Breast epithelium (tissue), 3 donors: ENCODE measurements at regions not wholly inside any gene's neighbourhood (a gene's known extent, or its start where the extent isn't known, plus 50 kb on each side); places are given as distances from the start of the nearest gene placed in this dataset.

Experiments
- POLR2A ChIP-seq: fragments of 450-650 bp; IDR thresholded peaks from one replicate; pipeline ENCODE4 v1.6.1; 2016; ENCODE audit warnings: antibody characterized with exemption, mild to moderate bottlenecking, moderate library complexity
- POLR2AphosphoS5 ChIP-seq, 3 donors: sonication (generic); formaldehyde crosslinking; IDR thresholded peaks; one replicate each; pipeline ENCODE4 v1.6.1; 2017; ENCODE audit warnings: antibody characterized with exemption in 3 of 3
- TF ChIP-seq, protein P1 (sequence below), 3 donors: fragments of 450-650 bp; IDR thresholded peaks; one replicate each; pipeline ENCODE4 v1.5.1; 2016 to 2017; ENCODE audit warnings: antibody characterized with exemption in 3 of 3, mild to moderate bottlenecking in 3 of 3, moderate library complexity in 3 of 3

DNA sequence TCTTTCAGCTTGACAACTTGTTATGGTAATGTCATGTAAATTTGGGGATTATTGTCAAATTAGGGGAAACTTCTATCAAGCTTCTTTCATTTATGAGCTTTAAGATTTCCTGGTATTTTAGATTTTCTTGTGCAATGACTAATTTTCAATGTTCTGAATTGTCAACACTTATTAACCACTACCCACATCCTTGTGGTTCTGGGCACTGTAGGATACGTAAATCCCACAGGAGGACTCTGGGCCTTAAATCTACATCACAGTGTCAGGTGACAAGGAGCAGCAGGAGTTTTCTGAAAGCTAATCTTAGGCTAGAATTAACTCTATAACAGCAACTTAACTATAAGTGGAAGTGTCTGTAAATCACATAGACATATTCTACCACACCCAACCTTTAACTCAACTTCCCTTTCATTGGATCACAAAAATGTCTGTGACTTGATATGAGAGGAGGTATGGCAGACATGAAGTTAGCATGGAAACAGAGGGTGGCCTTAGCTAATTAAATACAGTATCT is 397.7 kb downstream of the HLX start:
- TF ChIP-seq POLR2A (no peak), POLR2AphosphoS5 (IDR thresholded peaks at IDR 0.05) (no peak)
- TF ChIP-seq, protein P1, sequence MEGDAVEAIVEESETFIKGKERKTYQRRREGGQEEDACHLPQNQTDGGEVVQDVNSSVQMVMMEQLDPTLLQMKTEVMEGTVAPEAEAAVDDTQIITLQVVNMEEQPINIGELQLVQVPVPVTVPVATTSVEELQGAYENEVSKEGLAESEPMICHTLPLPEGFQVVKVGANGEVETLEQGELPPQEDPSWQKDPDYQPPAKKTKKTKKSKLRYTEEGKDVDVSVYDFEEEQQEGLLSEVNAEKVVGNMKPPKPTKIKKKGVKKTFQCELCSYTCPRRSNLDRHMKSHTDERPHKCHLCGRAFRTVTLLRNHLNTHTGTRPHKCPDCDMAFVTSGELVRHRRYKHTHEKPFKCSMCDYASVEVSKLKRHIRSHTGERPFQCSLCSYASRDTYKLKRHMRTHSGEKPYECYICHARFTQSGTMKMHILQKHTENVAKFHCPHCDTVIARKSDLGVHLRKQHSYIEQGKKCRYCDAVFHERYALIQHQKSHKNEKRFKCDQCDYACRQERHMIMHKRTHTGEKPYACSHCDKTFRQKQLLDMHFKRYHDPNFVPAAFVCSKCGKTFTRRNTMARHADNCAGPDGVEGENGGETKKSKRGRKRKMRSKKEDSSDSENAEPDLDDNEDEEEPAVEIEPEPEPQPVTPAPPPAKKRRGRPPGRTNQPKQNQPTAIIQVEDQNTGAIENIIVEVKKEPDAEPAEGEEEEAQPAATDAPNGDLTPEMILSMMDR (IDR thresholded peaks at IDR 0.05), result no peak
